ENCODE measurements at regions not wholly inside any gene's neighbourhood (a gene's known extent, or its start where the extent isn't known, plus 50 kb on each side); places are given as distances from the start of the nearest gene placed in this dataset.

GRCh38 chr15:46856839-46857502, 860.3 kb upstream of the SEMA6D start:
- TF ChIP-seq CTCF (IDR thresholded peaks at IDR 0.05) = no peak
- no peak for TF ChIP-seq POLR2A (IDR thresholded peaks at IDR 0.05)

Measured in thyroid gland (tissue), 4 donors.